ENCODE measurements at regions not wholly inside any gene's neighbourhood (a gene's known extent, or its start where the extent isn't known, plus 50 kb on each side); places are given as distances from the start of the nearest gene placed in this dataset.

- TF ChIP-seq TEAD4 (IDR thresholded peaks at IDR 0.05) = no peak
- no peak for TF ChIP-seq CEBPB (IDR thresholded peaks at IDR 0.05)
- TF ChIP-seq EGR1 (IDR thresholded peaks at IDR 0.05) = no peak
- TF ChIP-seq RAD21 (IDR thresholded peaks at IDR 0.05; ENCODE audit: low read depth) = no peak
- TF ChIP-seq FOXM1 (IDR thresholded peaks at IDR 0.05; ENCODE audit: borderline replicate concordance, low read depth) = no peak
- TF ChIP-seq ZBTB7A (IDR thresholded peaks at IDR 0.05; ENCODE audit: low read depth) = no peak
Observed at GRCh38 chr12:105933671-105934665, 204.8 kb downstream of the NUAK1 start.
